ENCODE measurements at regions not wholly inside any gene's neighbourhood (a gene's known extent, or its start where the extent isn't known, plus 50 kb on each side); places are given as distances from the start of the nearest gene placed in this dataset.
"Not testable (repeated sequence)": the region's sequence is repeated elsewhere in the genome, so short reads cannot be mapped to it uniquely, and the experiment has no call there.

DNA sequence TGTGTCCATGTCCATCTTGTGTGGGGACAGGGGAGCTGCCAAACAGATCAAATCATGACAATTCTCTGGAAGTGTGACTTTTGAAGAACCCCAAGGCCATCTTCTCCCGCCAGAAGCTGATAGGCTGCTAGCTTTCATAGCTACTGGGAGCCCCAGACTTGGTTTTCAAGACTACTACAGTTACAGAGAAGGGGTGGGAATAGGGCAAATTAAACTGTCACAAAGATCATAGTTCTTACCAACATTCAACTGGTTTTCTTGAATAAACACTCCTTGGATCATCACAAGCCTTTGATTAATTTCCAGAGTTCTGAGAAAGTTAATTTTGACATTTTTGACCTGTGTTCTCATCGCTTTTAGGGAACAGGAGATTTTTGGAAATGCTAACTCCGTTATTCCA is 67.8 kb upstream of the FARP1 start:
- Histone ChIP-seq H3K36me3 (ENCODE audit: control insufficient read depth, insufficient read depth, low read length) (no peaks in the 10 kb centered on the region), H3K4me3 (replicated peaks in 1 of 4; ENCODE audit: control extremely low read depth in 1 of 4, insufficient read depth in 1 of 4, low read depth in 3 of 4, low read length in 4 of 4) (no peak overlapping the region), H3K4me1 (ENCODE audit: control insufficient read depth, extremely low read depth, insufficient read depth, low read length) (no peaks in the 10 kb centered on the region), H3K27ac (ENCODE audit: insufficient read depth, low read length) (no peak overlapping the region), H3K79me2 (ENCODE audit: control insufficient read depth, insufficient read depth, low read length) (no peaks in the 10 kb centered on the region), H3K9me3 (ENCODE audit: control insufficient read depth, insufficient read depth, low read depth, low read length) (no peaks in the 10 kb centered on the region), H2AFZ (ENCODE audit: low read length) (no peak overlapping the region), H3K4me2 (ENCODE audit: extremely low read depth, insufficient read depth, low read length) (no peak overlapping the region), H3K9ac (ENCODE audit: insufficient read depth, low read length) (no peak overlapping the region), H4K20me1 (ENCODE audit: control insufficient read depth, extremely low read depth, insufficient read depth, low read length) (no peaks in the 10 kb centered on the region), H3K27me3 (ENCODE audit: control insufficient read depth, insufficient read depth, low read length) (no peaks in the 10 kb centered on the region)
- no peak for DNase-seq (ENCODE audit: low read depth in 2 of 2)
- TF ChIP-seq EZH2 (IDR thresholded peaks at IDR 0.05; ENCODE audit: low read length, missing control alignments): no peak
- TF ChIP-seq, protein P1, sequence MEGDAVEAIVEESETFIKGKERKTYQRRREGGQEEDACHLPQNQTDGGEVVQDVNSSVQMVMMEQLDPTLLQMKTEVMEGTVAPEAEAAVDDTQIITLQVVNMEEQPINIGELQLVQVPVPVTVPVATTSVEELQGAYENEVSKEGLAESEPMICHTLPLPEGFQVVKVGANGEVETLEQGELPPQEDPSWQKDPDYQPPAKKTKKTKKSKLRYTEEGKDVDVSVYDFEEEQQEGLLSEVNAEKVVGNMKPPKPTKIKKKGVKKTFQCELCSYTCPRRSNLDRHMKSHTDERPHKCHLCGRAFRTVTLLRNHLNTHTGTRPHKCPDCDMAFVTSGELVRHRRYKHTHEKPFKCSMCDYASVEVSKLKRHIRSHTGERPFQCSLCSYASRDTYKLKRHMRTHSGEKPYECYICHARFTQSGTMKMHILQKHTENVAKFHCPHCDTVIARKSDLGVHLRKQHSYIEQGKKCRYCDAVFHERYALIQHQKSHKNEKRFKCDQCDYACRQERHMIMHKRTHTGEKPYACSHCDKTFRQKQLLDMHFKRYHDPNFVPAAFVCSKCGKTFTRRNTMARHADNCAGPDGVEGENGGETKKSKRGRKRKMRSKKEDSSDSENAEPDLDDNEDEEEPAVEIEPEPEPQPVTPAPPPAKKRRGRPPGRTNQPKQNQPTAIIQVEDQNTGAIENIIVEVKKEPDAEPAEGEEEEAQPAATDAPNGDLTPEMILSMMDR (conservative IDR thresholded peaks at IDR 0.05 in 1 of 2, IDR thresholded peaks at IDR 0.05 in 1 of 2; ENCODE audit: low read depth in 1 of 2, low read length in 2 of 2): no peak

DNA sequence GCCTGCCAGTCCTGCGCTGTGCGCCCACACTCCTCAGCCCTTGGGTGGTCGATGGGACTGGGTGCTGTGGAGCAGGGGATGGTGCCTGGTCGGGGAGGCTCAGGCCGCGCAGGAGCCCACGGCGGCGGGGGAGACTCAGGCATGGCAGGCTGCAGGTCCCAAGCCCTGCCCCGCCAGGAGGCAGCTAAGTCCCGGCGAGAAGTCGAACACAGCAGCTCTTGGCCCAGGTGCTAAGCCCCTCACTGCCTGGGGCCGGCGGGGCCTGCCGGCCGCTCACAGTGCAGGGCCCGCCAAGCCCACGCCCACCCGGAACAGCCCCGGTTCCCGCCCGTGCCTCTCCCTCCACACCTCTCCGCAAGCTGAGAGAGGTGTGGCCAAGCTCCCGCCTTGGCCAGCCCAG is 66.6 kb upstream of the FARP1 start:
- H3K4me1 ChIP-seq (ENCODE audit: control insufficient read depth, extremely low read depth, insufficient read depth, low read length); H3K27me3 ChIP-seq (ENCODE audit: control insufficient read depth, insufficient read depth, low read length); H3K27ac ChIP-seq (ENCODE audit: insufficient read depth, low read length); H3K4me3 ChIP-seq (replicated peaks in 1 of 4; ENCODE audit: control extremely low read depth in 1 of 4, insufficient read depth in 1 of 4, low read depth in 3 of 4, low read length in 4 of 4); H2AFZ ChIP-seq (ENCODE audit: low read length); H3K36me3 ChIP-seq (ENCODE audit: control insufficient read depth, insufficient read depth, low read length); H3K9me3 ChIP-seq (ENCODE audit: control insufficient read depth, insufficient read depth, low read depth, low read length); H4K20me1 ChIP-seq (ENCODE audit: control insufficient read depth, extremely low read depth, insufficient read depth, low read length); H3K9ac ChIP-seq (ENCODE audit: insufficient read depth, low read length); H3K79me2 ChIP-seq (ENCODE audit: control insufficient read depth, insufficient read depth, low read length); H3K4me2 ChIP-seq (ENCODE audit: extremely low read depth, insufficient read depth, low read length); DNase-seq (ENCODE audit: low read depth in 2 of 2): not testable (repeated sequence)

DNA sequence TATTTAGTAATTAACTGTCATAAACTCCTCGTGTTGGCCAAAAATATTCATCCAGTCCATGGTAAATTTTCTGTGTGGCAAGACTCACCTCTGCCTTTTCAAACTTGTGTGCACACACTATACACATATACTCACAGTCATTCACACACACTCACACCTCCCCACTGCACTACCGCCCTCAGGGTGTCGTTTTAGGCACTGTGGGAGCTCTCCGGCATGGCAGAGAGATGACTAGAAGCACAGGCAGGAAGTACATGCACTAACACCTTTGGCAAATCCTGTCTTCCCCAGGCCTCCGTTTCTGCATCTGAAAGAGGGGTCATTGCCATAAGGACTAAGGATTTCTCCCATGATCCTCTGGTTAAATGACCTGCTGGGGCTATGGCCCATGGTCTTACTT is 62.6 kb upstream of the FARP1 start:
- no peaks in the 10 kb centered on the region for H4K20me1 ChIP-seq (ENCODE audit: control insufficient read depth, extremely low read depth, insufficient read depth, low read length)
- no peak overlapping the region for H3K4me2 ChIP-seq (ENCODE audit: extremely low read depth, insufficient read depth, low read length)

More for the DNA sequence above, 62.6 kb upstream of the FARP1 start:
- Histone ChIP-seq H3K4me3 (replicated peaks in 1 of 4; ENCODE audit: control extremely low read depth in 1 of 4, insufficient read depth in 1 of 4, low read depth in 3 of 4, low read length in 4 of 4) (no peak overlapping the region), H3K36me3 (ENCODE audit: control insufficient read depth, insufficient read depth, low read length) (no peaks in the 10 kb centered on the region), H3K9me3 (ENCODE audit: control insufficient read depth, insufficient read depth, low read depth, low read length) (no peaks in the 10 kb centered on the region), H3K27me3 (ENCODE audit: control insufficient read depth, insufficient read depth, low read length) (no peaks in the 10 kb centered on the region), H3K9ac (ENCODE audit: insufficient read depth, low read length) (no peak overlapping the region), H2AFZ (ENCODE audit: low read length) (no peak overlapping the region), H3K4me1 (ENCODE audit: control insufficient read depth, extremely low read depth, insufficient read depth, low read length) (peaks cover 2% of the 10 kb centered on the region), H3K27ac (ENCODE audit: insufficient read depth, low read length) (no peak overlapping the region), H3K79me2 (ENCODE audit: control insufficient read depth, insufficient read depth, low read length) (no peaks in the 10 kb centered on the region)
- DNase-seq (ENCODE audit: low read depth in 2 of 2): no peak
- no peak for TF ChIP-seq EZH2 (IDR thresholded peaks at IDR 0.05; ENCODE audit: low read length, missing control alignments)
- TF ChIP-seq, protein P1 (conservative IDR thresholded peaks at IDR 0.05 in 1 of 2, IDR thresholded peaks at IDR 0.05 in 1 of 2; ENCODE audit: low read depth in 1 of 2, low read length in 2 of 2): no peak

Data from fibroblast of lung (primary cell).